ENCODE measurements at regions not wholly inside any gene's neighbourhood (a gene's known extent, or its start where the extent isn't known, plus 50 kb on each side); places are given as distances from the start of the nearest gene placed in this dataset.

DNA sequence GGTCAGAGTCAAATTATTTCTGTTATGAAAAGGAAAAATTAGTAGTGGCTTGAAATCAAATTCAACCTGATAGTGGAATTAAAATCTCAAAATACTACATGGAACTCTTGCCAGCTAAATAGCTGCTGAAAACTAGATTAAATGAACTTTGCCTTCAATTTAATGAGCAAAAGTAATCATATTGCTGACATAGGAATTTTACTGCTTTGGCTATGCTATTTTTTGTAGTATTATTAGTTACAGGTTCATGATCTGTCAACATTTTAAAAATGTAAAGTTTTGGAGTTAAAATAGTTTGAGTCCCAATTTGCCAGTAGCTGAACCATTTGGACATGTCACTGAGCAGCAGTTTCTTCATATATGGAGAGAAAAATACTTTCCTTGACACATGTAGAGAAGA lies 81.4 kb downstream of the RERGL start:
- no peak overlapping the region for H3K27ac Mint-ChIP-seq (ENCODE audit: unreplicated experiment)
- H3K36me3 Mint-ChIP-seq (ENCODE audit: unreplicated experiment), result no peaks in the 10 kb centered on the region
- peaks cover 2% of the 10 kb centered on the region for H3K27me3 Mint-ChIP-seq (ENCODE audit: unreplicated experiment)

GRCh38 chr12:17999174-17999801 lies 90.7 kb downstream of the RERGL start:
- Mint-ChIP-seq H3K27ac (ENCODE audit: unreplicated experiment) (no peak overlapping the region), H3K4me1 (ENCODE audit: low read depth, unreplicated experiment) (no peaks in the 10 kb centered on the region), H3K36me3 (ENCODE audit: unreplicated experiment) (peaks cover 26% of the 10 kb centered on the region), H3K27me3 (ENCODE audit: unreplicated experiment) (peaks cover 2% of the 10 kb centered on the region), H3K9me3 (ENCODE audit: unreplicated experiment) (peaks cover 21% of the 10 kb centered on the region), H3K4me3 (ENCODE audit: unreplicated experiment) (no peak overlapping the region)
- no peak for DNase-seq
- TF ChIP-seq, protein P1, sequence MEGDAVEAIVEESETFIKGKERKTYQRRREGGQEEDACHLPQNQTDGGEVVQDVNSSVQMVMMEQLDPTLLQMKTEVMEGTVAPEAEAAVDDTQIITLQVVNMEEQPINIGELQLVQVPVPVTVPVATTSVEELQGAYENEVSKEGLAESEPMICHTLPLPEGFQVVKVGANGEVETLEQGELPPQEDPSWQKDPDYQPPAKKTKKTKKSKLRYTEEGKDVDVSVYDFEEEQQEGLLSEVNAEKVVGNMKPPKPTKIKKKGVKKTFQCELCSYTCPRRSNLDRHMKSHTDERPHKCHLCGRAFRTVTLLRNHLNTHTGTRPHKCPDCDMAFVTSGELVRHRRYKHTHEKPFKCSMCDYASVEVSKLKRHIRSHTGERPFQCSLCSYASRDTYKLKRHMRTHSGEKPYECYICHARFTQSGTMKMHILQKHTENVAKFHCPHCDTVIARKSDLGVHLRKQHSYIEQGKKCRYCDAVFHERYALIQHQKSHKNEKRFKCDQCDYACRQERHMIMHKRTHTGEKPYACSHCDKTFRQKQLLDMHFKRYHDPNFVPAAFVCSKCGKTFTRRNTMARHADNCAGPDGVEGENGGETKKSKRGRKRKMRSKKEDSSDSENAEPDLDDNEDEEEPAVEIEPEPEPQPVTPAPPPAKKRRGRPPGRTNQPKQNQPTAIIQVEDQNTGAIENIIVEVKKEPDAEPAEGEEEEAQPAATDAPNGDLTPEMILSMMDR (IDR thresholded peaks at IDR 0.05; ENCODE audit: partially characterized antibody, unreplicated experiment), result no peak

More for the DNA sequence above, 81.4 kb downstream of the RERGL start:
- no peaks in the 10 kb centered on the region for H3K4me1 Mint-ChIP-seq (ENCODE audit: low read depth, unreplicated experiment)
- TF ChIP-seq, protein P1 (IDR thresholded peaks at IDR 0.05; ENCODE audit: partially characterized antibody, unreplicated experiment), result no peak
- no peak overlapping the region for H3K4me3 Mint-ChIP-seq (ENCODE audit: unreplicated experiment)
- no peak for DNase-seq
- no peaks in the 10 kb centered on the region for H3K9me3 Mint-ChIP-seq (ENCODE audit: unreplicated experiment)

- H3K36me3 Mint-ChIP-seq (ENCODE audit: unreplicated experiment), result no peaks in the 10 kb centered on the region
- no peaks in the 10 kb centered on the region for H3K9me3 Mint-ChIP-seq (ENCODE audit: unreplicated experiment)
- H3K4me3 Mint-ChIP-seq (ENCODE audit: unreplicated experiment), result no peak overlapping the region
- H3K27ac Mint-ChIP-seq (ENCODE audit: unreplicated experiment), result no peak overlapping the region
- H3K27me3 Mint-ChIP-seq (ENCODE audit: unreplicated experiment), result no peaks in the 10 kb centered on the region
- no peaks in the 10 kb centered on the region for H3K4me1 Mint-ChIP-seq (ENCODE audit: low read depth, unreplicated experiment)
- DNase-seq, result peak; percentile 34
- TF ChIP-seq, protein P1 (IDR thresholded peaks at IDR 0.05; ENCODE audit: partially characterized antibody, unreplicated experiment), result peak; percentile 95
Measured at GRCh38 chr12:17992002-17992656, 97.9 kb downstream of the RERGL start.

GRCh38 chr12:17982556-17982955 lies 107.4 kb downstream of the RERGL start:
- no peak for DNase-seq
- Mint-ChIP-seq H3K27me3 (ENCODE audit: unreplicated experiment) (no peaks in the 10 kb centered on the region), H3K4me3 (ENCODE audit: unreplicated experiment) (no peak overlapping the region), H3K4me1 (ENCODE audit: low read depth, unreplicated experiment) (no peaks in the 10 kb centered on the region), H3K36me3 (ENCODE audit: unreplicated experiment) (no peaks in the 10 kb centered on the region), H3K9me3 (ENCODE audit: unreplicated experiment) (no peaks in the 10 kb centered on the region), H3K27ac (ENCODE audit: unreplicated experiment) (no peak overlapping the region)
- TF ChIP-seq, protein P1 (IDR thresholded peaks at IDR 0.05; ENCODE audit: partially characterized antibody, unreplicated experiment), result no peak

DNA sequence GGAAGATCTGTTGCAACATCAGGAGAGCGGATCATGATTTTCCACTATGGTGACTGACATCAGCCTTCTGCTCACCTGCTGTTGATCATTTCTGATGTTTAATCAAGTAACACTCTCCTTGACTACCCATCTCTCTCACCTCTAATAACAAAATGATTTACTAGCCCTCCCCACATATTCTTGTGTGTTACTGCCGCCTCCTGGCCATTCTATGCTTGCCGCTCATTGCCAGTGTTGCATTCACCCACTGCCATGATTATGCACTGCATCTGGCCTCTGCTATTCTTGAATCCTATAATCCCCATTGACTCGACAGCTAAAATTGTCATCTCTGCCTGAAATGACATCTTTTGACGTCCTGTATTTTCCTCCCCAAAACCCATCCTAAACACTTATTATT lies 113.8 kb downstream of the RERGL start:
- H3K9me3 Mint-ChIP-seq (ENCODE audit: unreplicated experiment), result no peaks in the 10 kb centered on the region
- no peaks in the 10 kb centered on the region for H3K4me1 Mint-ChIP-seq (ENCODE audit: low read depth, unreplicated experiment)
- H3K27me3 Mint-ChIP-seq (ENCODE audit: unreplicated experiment), result peaks cover 2% of the 10 kb centered on the region
- TF ChIP-seq, protein P1 (IDR thresholded peaks at IDR 0.05; ENCODE audit: partially characterized antibody, unreplicated experiment), result peak; percentile 38
- no peak overlapping the region for H3K27ac Mint-ChIP-seq (ENCODE audit: unreplicated experiment)
- DNase-seq, result peak; percentile 63
- H3K36me3 Mint-ChIP-seq (ENCODE audit: unreplicated experiment), result no peaks in the 10 kb centered on the region
- H3K4me3 Mint-ChIP-seq (ENCODE audit: unreplicated experiment), result no peak overlapping the region
